Endothelial cell of umbilical vein (primary cell): ENCODE measurements at regions not wholly inside any gene's neighbourhood (a gene's known extent, or its start where the extent isn't known, plus 50 kb on each side); places are given as distances from the start of the nearest gene placed in this dataset.

ENCODE experiments used
- BruUV-seq: library from RNA; stranded (reverse); fragments of 400-500 nt; replicated peaks from 2 replicates; lab custom pipeline; 2021; lab: Mats Ljungman, UMichigan
- CTCF ChIA-PET: fragments of 300-600, 350-600 bp; sonication (Branson Sonifier 250); formaldehyde crosslinking; loops from one replicate; lab custom pipeline; 2021; ENCODE audit warnings: antibody characterized with exemption, inconsistent platforms; lab: Charles Lee
- POLR2A ChIA-PET: fragments of 300-600, 350-600 bp; sonication (Branson Sonifier 250); formaldehyde crosslinking; loops from one replicate; lab custom pipeline; 2021; ENCODE audit warnings: antibody characterized with exemption, inconsistent platforms; lab: Charles Lee
- DNase-seq: peaks from one replicate; pipeline ENCODE4 v3.0.0-alpha.2; 2011; ENCODE audit warnings: low read depth, low spot score
- FAIRE-seq: peaks from 2 replicates; lab custom pipeline; 2011; peaks lifted over from hg19 to GRCh38; lab: Jason Lieb, UNC
- H2AFZ ChIP-seq: 2 replicates; pipeline ENCODE4 v1.6.0; 2012; ENCODE audit warnings: low read depth, low read length, control low read depth, inconsistent platforms
- H3K27ac ChIP-seq: 2 replicates; pipeline ENCODE4 v1.5.1; 2011; ENCODE audit warnings: low read depth, mild to moderate bottlenecking, control low read depth, low read length, moderate library complexity; ENCODE audit not compliant: insufficient read depth
- H3K27me3 ChIP-seq, 2 experiments: 2 replicates each; pipeline versions ENCODE4 v1.6.0 to v1.6.1; 2011; ENCODE audit warnings: low read length in 2 of 2, mixed read lengths in 1 of 2; ENCODE audit not compliant: control insufficient read depth in 2 of 2, insufficient read depth in 2 of 2
- H3K36me3 ChIP-seq, 2 experiments: 2 replicates in 1 of 2; 3 replicates in 1 of 2; pipeline ENCODE4 v1.5.1; 2011; ENCODE audit warnings: low read length in 2 of 2, mild to moderate bottlenecking in 1 of 2, moderate library complexity in 1 of 2; ENCODE audit not compliant: control insufficient read depth in 2 of 2, insufficient read depth in 2 of 2; ENCODE audit errors: extremely low read depth in 1 of 2
- H3K4me1 ChIP-seq: 3 replicates; pipeline ENCODE4 v1.5.1; 2011; ENCODE audit warnings: mild to moderate bottlenecking, low read length; ENCODE audit not compliant: control insufficient read depth, insufficient read depth; ENCODE audit errors: extremely low read depth
- H3K4me2 ChIP-seq: 2 replicates; pipeline ENCODE4 v1.6.1; 2011; ENCODE audit warnings: low read length, control low read depth, mixed read lengths; ENCODE audit not compliant: insufficient read depth
- H3K4me3 ChIP-seq, 3 experiments: fragments of 200-600 bp in 1 of 3; sonication (generic), shearing (Covaris generic) in 1 of 3; replicated peaks in 1 of 3; 2 replicates each; pipeline ENCODE4 v1.5.1; 2011 to 2016; ENCODE audit warnings: control low read depth in 3 of 3, low read length in 3 of 3, mild to moderate bottlenecking in 2 of 3, inconsistent platforms in 1 of 3, low read depth in 1 of 3, moderate library complexity in 1 of 3; ENCODE audit not compliant: insufficient read depth in 1 of 3
- H3K79me2 ChIP-seq: 2 replicates; pipeline ENCODE4 v1.6.0; 2012; ENCODE audit warnings: low read length, inconsistent platforms; ENCODE audit not compliant: control insufficient read depth, insufficient read depth
- H3K9ac ChIP-seq: replicated peaks from 2 replicates; pipeline ENCODE3; 2011; ENCODE audit warnings: low read length, control low read depth; ENCODE audit not compliant: insufficient read depth; ENCODE audit errors: extremely low read depth
- H3K9me1 ChIP-seq: replicated peaks from 3 replicates; pipeline ENCODE4 v1.6.0; 2011; ENCODE audit warnings: mild to moderate bottlenecking, low read length; ENCODE audit not compliant: control insufficient read depth, insufficient read depth; ENCODE audit errors: extremely low read depth
- H3K9me3 ChIP-seq: replicated peaks from 2 replicates; pipeline ENCODE4 v1.5.1; 2012; ENCODE audit warnings: low read length, inconsistent platforms; ENCODE audit not compliant: control insufficient read depth, insufficient read depth
- H4K20me1 ChIP-seq: replicated peaks from 2 replicates; pipeline ENCODE3; 2011; ENCODE audit warnings: mild to moderate bottlenecking, low read length; ENCODE audit not compliant: control insufficient read depth, insufficient read depth; ENCODE audit errors: extremely low read depth
- CTCF ChIP-seq, 2 donors: IDR thresholded peaks; 1 replicate in 1 of 2; 2 replicates in 1 of 2; pipeline ENCODE4 v1.5.1; 2011; ENCODE audit warnings: low read length in 2 of 2, mild to moderate bottlenecking in 2 of 2, moderate library complexity in 2 of 2, control low read depth in 1 of 2, inconsistent platforms in 1 of 2, low read depth in 1 of 2; ENCODE audit not compliant: insufficient read depth in 1 of 2; ENCODE audit errors: extremely low read depth in 1 of 2
- EZH2 ChIP-seq: IDR thresholded peaks from 2 replicates; pipeline ENCODE4 v1.6.1; 2012; ENCODE audit warnings: borderline replicate concordance, low read depth, mild to moderate bottlenecking, moderate library complexity, low read length, inconsistent platforms; ENCODE audit not compliant: severe bottlenecking
- FOS ChIP-seq: IDR thresholded peaks from 2 replicates; pipeline ENCODE4 v1.6.1; 2011; ENCODE audit warnings: mild to moderate bottlenecking, low read length, moderate library complexity, borderline replicate concordance; ENCODE audit not compliant: insufficient read depth
- GATA2 ChIP-seq: IDR thresholded peaks from 2 replicates; pipeline ENCODE4 v1.7.0; 2011; ENCODE audit warnings: low read depth, mild to moderate bottlenecking, moderate library complexity, mixed read lengths, low read length; ENCODE audit not compliant: insufficient read length, insufficient read depth
- JUN ChIP-seq: IDR thresholded peaks from 2 replicates; pipeline ENCODE4 v1.6.1; 2011; ENCODE audit warnings: borderline replicate concordance, low read depth; ENCODE audit not compliant: insufficient read length, insufficient read depth
- MAX ChIP-seq: IDR thresholded peaks from 2 replicates; pipeline ENCODE4 v1.6.1; 2011; ENCODE audit not compliant: insufficient read depth, insufficient read length
- MYC ChIP-seq: IDR thresholded peaks from one replicate; pipeline ENCODE4 v1.6.1; 2011; ENCODE audit warnings: mild to moderate bottlenecking, low read depth, low read length
- POLR2A ChIP-seq: IDR thresholded peaks from 2 replicates; pipeline ENCODE4 v1.6.1; 2012; ENCODE audit warnings: low read depth, mild to moderate bottlenecking, control low read depth, low read length
- POLR2AphosphoS5 ChIP-seq: IDR thresholded peaks from 2 replicates; pipeline ENCODE4 v1.6.1; 2012; ENCODE audit warnings: low read depth, mild to moderate bottlenecking, control low read depth, low read length, moderate library complexity; ENCODE audit not compliant: insufficient read depth
- dilution Hi-C: fragments of 300-500 bp; cut with MboI; formaldehyde crosslinking; loops from one replicate; pipeline ENCODE4 v1.15.0; 2019; ENCODE audit warnings: low sequenced_read_pairs; ENCODE audit not compliant: extremely low pct_ligation_motif_present
- intact Hi-C: fragments of 100-400 bp; cut with micrococcal nuclease; formaldehyde crosslinking; loops from one replicate; pipeline ENCODE4 v1.10.0; 2022

GRCh38 chr22:47657224-47657623 lies 894.8 kb downstream of the TBC1D22A start:
- Histone ChIP-seq H3K9me3 (peaks cover 11% of the 10 kb centered on the region), H3K27ac (no peak overlapping the region), H3K27me3 (no peaks in the 10 kb centered on the region), H3K9me1 (no peaks in the 10 kb centered on the region), H2AFZ (no peak overlapping the region), H3K4me2 (no peak overlapping the region), H3K4me3 (no peak overlapping the region), H4K20me1 (no peaks in the 10 kb centered on the region), H3K79me2 (no peaks in the 10 kb centered on the region), H3K4me1 (no peaks in the 10 kb centered on the region), H3K9ac (no peak overlapping the region), H3K36me3 (no peaks in the 10 kb centered on the region)
- intact Hi-C loops = no loop called here
- FAIRE-seq = no peak
- TF ChIP-seq GATA2 (no peak), CTCF (IDR thresholded peaks at IDR 0.05; ENCODE audit: extremely low read depth in 1 of 2, insufficient read depth in 1 of 2, low read depth in 1 of 2, low read length in 2 of 2) (no peak), MYC (no peak), POLR2A (no peak), EZH2 (no peak), JUN (no peak), FOS (no peak), MAX (no peak), POLR2AphosphoS5 (no peak)
- ChIA-PET POLR2A (no interaction called here), CTCF (no interaction called here)
- no TSS peak for BruUV-seq
- dilution Hi-C loops = no loop called here
- DNase-seq = no peak
